Left lung (tissue), 4 donors: ENCODE measurements at regions not wholly inside any gene's neighbourhood (a gene's known extent, or its start where the extent isn't known, plus 50 kb on each side); places are given as distances from the start of the nearest gene placed in this dataset.

Experiments used
- ATAC-seq: fragments of 200-7000 bp; cut with Tn5 transposase; one replicate; pipeline ENCODE4 v1.9.1; 2020; ENCODE audit warnings: moderate library complexity
- DNase-seq, 4 donors: peaks; one replicate each; pipeline ENCODE4 v3.0.0-alpha.2; 2013 to 2020
- H3K27ac ChIP-seq, 2 donors: fragments of 200-600 bp; sonication (generic) in 1 of 2; one replicate each; pipeline versions ENCODE4 v1.5.0 to v1.8.0; 2020 to 2021
- H3K27me3 ChIP-seq, 2 donors: fragments of 200-600 bp; sonication (generic) in 1 of 2; one replicate each; pipeline versions ENCODE4 v1.5.0 to v1.8.0; 2020 to 2021
- H3K36me3 ChIP-seq, 2 donors: fragments of 200-600 bp; sonication (generic) in 1 of 2; one replicate each; pipeline versions ENCODE4 v1.5.0 to v1.8.0; 2020 to 2021
- H3K4me1 ChIP-seq, 2 donors: fragments of 200-600 bp; one replicate each; pipeline ENCODE4 v1.8.0; 2021
- H3K4me3 ChIP-seq, 2 donors: fragments of 200-600 bp; sonication (generic) in 1 of 2; one replicate each; pipeline versions ENCODE4 v1.5.0 to v1.8.0; 2020 to 2021; ENCODE audit warnings: mild to moderate bottlenecking in 1 of 2
- H3K9me3 ChIP-seq, 2 donors: fragments of 200-600 bp; sonication (generic) in 1 of 2; one replicate each; pipeline versions ENCODE4 v1.5.0 to v1.8.0; 2020 to 2021
- CTCF ChIP-seq, 2 donors: fragments of 200-600 bp; sonication (generic) in 1 of 2; IDR thresholded peaks; one replicate each; pipeline versions ENCODE4 v1.5.0 to v1.8.0; 2021; ENCODE audit warnings: antibody characterized with exemption in 2 of 2
- intact Hi-C, 2 donors: fragments of 100-400 bp; cut with DNase I; formaldehyde crosslinking; loops; one replicate each; pipeline versions ENCODE4 v1.11.2 to v1.14.2; 2022
- donor health status: DM: no; HTN: yes; CAD: no.
- donor health status: DM: no; HTN: no; CAD: no.

- H3K4me3 ChIP-seq = no peak overlapping the region
- H3K27ac ChIP-seq = no peak overlapping the region
- no peaks in the 10 kb centered on the region for H3K4me1 ChIP-seq
- no peaks in the 10 kb centered on the region for H3K9me3 ChIP-seq
- intact Hi-C loops = no loop called here
- no peak for DNase-seq
- no peaks in the 10 kb centered on the region for H3K36me3 ChIP-seq
- ATAC-seq = no peak
- TF ChIP-seq CTCF (IDR thresholded peaks at IDR 0.05) = no peak
- peaks cover 0 to 5% of the 10 kb centered on the region in 2 donors for H3K27me3 ChIP-seq
Measured at GRCh38 chr20:4303136-4303535, 54.0 kb upstream of the ADRA1D start.

- intact Hi-C loops = no loop called here
- Histone ChIP-seq H3K27me3 (peaks cover 0 to 5% of the 10 kb centered on the region in 2 donors), H3K27ac (no peak overlapping the region), H3K4me3 (no peak overlapping the region), H3K9me3 (no peaks in the 10 kb centered on the region), H3K4me1 (peaks cover 0 to 5% of the 10 kb centered on the region in 2 donors), H3K36me3 (no peaks in the 10 kb centered on the region)
- DNase-seq (no peak), ATAC-seq (no peak)
- no peak for TF ChIP-seq CTCF (IDR thresholded peaks at IDR 0.05)
Measured at GRCh38 chr20:4300921-4301320, 51.8 kb upstream of the ADRA1D start.

DNA sequence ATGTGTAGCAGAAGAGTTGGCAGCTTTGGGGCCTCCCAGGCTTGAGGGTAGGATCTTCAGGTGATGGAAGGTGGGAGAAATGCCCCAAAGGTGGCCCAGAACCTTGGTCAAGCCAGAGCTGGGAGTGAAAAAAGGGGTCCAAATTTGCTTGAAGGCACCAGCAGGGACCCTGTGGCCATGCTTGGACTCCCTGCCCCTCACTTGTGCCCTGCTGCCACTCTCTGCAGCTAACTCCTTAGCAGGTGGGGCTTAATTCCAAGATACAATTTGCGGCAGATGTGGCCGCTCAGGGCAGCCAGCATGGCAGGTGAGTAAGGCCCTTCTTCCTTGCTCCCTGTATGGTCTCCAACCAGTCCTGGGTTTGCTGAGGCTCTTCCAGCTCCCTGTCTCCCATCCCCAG, 51.3 kb upstream of the ADRA1D start:
- no peak overlapping the region for H3K4me3 ChIP-seq
- H3K27ac ChIP-seq = no peak overlapping the region
- no peaks in the 10 kb centered on the region for H3K9me3 ChIP-seq
- DNase-seq (no peak), ATAC-seq (no peak)
- H3K36me3 ChIP-seq = no peaks in the 10 kb centered on the region
- intact Hi-C loops = no loop called here
- no peak for TF ChIP-seq CTCF (IDR thresholded peaks at IDR 0.05)
- H3K4me1 ChIP-seq = peaks cover 0 to 5% of the 10 kb centered on the region in 2 donors
- H3K27me3 ChIP-seq = peaks cover 0 to 5% of the 10 kb centered on the region in 2 donors

DNA sequence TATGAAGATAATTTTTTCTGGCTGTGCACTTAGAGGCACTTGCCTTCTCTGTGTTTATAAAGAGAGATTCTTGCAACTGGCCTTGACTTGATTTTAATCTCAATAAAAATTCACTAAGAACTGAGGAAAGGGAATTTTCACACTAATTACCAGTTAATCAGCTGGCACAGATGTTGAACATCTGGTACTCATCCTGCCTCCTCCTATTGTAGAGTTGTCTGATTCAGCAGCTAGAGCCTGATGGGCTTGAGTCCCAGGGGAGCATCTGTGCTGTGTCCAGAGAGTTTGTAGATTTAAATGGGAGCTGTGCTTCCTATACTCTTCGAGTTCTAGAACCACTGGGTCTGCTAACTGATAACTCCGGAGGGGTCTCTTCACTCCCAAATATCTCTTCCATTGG, 50.7 kb upstream of the ADRA1D start:
- TF ChIP-seq CTCF (IDR thresholded peaks at IDR 0.05) = no peak
- intact Hi-C loops = no loop called here
- Histone ChIP-seq H3K27me3 (peaks cover 0 to 5% of the 10 kb centered on the region in 2 donors), H3K9me3 (no peaks in the 10 kb centered on the region), H3K36me3 (no peaks in the 10 kb centered on the region), H3K4me3 (no peak overlapping the region), H3K27ac (no peak overlapping the region), H3K4me1 (peaks cover 0 to 5% of the 10 kb centered on the region in 2 donors)
- peak in 2 of 4 donors; percentile 86 to 89 for DNase-seq
- peak; percentile 40 for ATAC-seq

GRCh38 chr20:4299216-4299615, 50.1 kb upstream of the ADRA1D start:
- H3K27me3 ChIP-seq = peaks cover 0 to 5% of the 10 kb centered on the region in 2 donors
- H3K4me3 ChIP-seq = no peak overlapping the region
- intact Hi-C loops = no loop called here
- peaks cover 0 to 5% of the 10 kb centered on the region in 2 donors for H3K4me1 ChIP-seq
- TF ChIP-seq CTCF (IDR thresholded peaks at IDR 0.05) = no peak
- H3K9me3 ChIP-seq = no peaks in the 10 kb centered on the region
- ATAC-seq (no peak), DNase-seq (peak in 2 of 4 donors; percentile 22 to 40)
- no peak overlapping the region for H3K27ac ChIP-seq
- no peaks in the 10 kb centered on the region for H3K36me3 ChIP-seq
